ENCODE measurements at regions not wholly inside any gene's neighbourhood (a gene's known extent, or its start where the extent isn't known, plus 50 kb on each side); places are given as distances from the start of the nearest gene placed in this dataset.

GRCh38 chr6:159642481-159642880 lies 50.6 kb downstream of the SOD2 start:
- no peak for TF ChIP-seq CTCF (IDR thresholded peaks at IDR 0.05; ENCODE audit: insufficient read depth, low read length, poor library complexity, severe bottlenecking)
- TF ChIP-seq EZH2phosphoT487 (conservative IDR thresholded peaks at IDR 0.05; ENCODE audit: low read length): no peak

All from SU-DHL-6 (cell line).